ENCODE measurements at regions not wholly inside any gene's neighbourhood (a gene's known extent, or its start where the extent isn't known, plus 50 kb on each side); places are given as distances from the start of the nearest gene placed in this dataset.
"Not testable (repeated sequence)": the region's sequence is repeated elsewhere in the genome, so short reads cannot be mapped to it uniquely, and the experiment has no call there.

- Histone ChIP-seq H3K27ac (no peak overlapping the region), H3K27me3 (peaks cover 7 to 16% of the 10 kb centered on the region in 2 donors), H3K36me3 (no peaks in the 10 kb centered on the region), H3K4me3 (no peak overlapping the region), H3K9me3 (no peaks in the 10 kb centered on the region), H3K4me1 (no peaks in the 10 kb centered on the region)
- intact Hi-C loops (cut with DNase I), result no loop called here
- peak in 1 of 4 donors; percentile 81 for ATAC-seq
- TF ChIP-seq POLR2A (IDR thresholded peaks at IDR 0.05), result no peak
- TF ChIP-seq CTCF (IDR thresholded peaks at IDR 0.05), result no peak
- DNase-seq, result no peak
- 5% methylated on average over 1 of the region's 1 CpG for WGBS (ENCODE audit: insufficient coverage, low coverage, low lambda C conversion rate, missing lambda C conversion rate)
Observed at GRCh38 chr17:52410781-52411180, 252.3 kb upstream of the CA10 start.

GRCh38 chr17:52409222-52409621 lies 250.7 kb upstream of the CA10 start:
- H3K9me3 ChIP-seq; H3K4me1 ChIP-seq; DNase-seq; H3K4me3 ChIP-seq; H3K27ac ChIP-seq; ATAC-seq; intact Hi-C loops (cut with DNase I); H3K36me3 ChIP-seq: not testable (repeated sequence)
- H3K27me3 ChIP-seq, result peaks cover 7 to 14% of the 10 kb centered on the region in 2 donors
- WGBS (ENCODE audit: insufficient coverage, low coverage, low lambda C conversion rate, missing lambda C conversion rate), result 20% methylated on average over 3 of the region's 15 CpGs

GRCh38 chr17:52395308-52395707 lies 236.8 kb upstream of the CA10 start:
- 32% methylated on average over 3 of the region's 3 CpGs for WGBS (ENCODE audit: insufficient coverage, low coverage, low lambda C conversion rate, missing lambda C conversion rate)
- H3K36me3 ChIP-seq, result no peaks in the 10 kb centered on the region
- intact Hi-C loops (cut with DNase I), result no loop called here
- H3K4me3 ChIP-seq, result no peak overlapping the region
- no peak overlapping the region for H3K27ac ChIP-seq
- no peaks in the 10 kb centered on the region for H3K9me3 ChIP-seq
- TF ChIP-seq CTCF (IDR thresholded peaks at IDR 0.05) (no peak), POLR2A (IDR thresholded peaks at IDR 0.05) (no peak)
- H3K4me1 ChIP-seq, result no peaks in the 10 kb centered on the region
- no peak for ATAC-seq
- H3K27me3 ChIP-seq, result peaks cover 0 to 7% of the 10 kb centered on the region in 2 donors
- no peak for DNase-seq

- TF ChIP-seq CTCF (IDR thresholded peaks at IDR 0.05) (no peak), POLR2A (IDR thresholded peaks at IDR 0.05) (no peak)
- H3K36me3 ChIP-seq, result no peaks in the 10 kb centered on the region
- no peak for DNase-seq
- H3K27me3 ChIP-seq, result peaks cover 0 to 4% of the 10 kb centered on the region in 2 donors
- ATAC-seq, result no peak
- WGBS (ENCODE audit: insufficient coverage, low coverage, low lambda C conversion rate, missing lambda C conversion rate), result 78% methylated on average over 1 of the region's 1 CpG
- H3K4me3 ChIP-seq, result no peak overlapping the region
- H3K27ac ChIP-seq, result no peak overlapping the region
- no peaks in the 10 kb centered on the region for H3K9me3 ChIP-seq
- intact Hi-C loops (cut with DNase I), result no loop called here
- H3K4me1 ChIP-seq, result no peaks in the 10 kb centered on the region
Observed at GRCh38 chr17:52390422-52390821, 231.9 kb upstream of the CA10 start.

- no peak for ATAC-seq
- TF ChIP-seq CTCF (IDR thresholded peaks at IDR 0.05), result no peak
- no peak for TF ChIP-seq POLR2A (IDR thresholded peaks at IDR 0.05)
- Histone ChIP-seq H3K36me3 (no peaks in the 10 kb centered on the region), H3K9me3 (no peaks in the 10 kb centered on the region), H3K4me3 (peak overlapping the region in 1 of 3 donors; percentile 8), H3K4me1 (no peaks in the 10 kb centered on the region), H3K27me3 (peaks cover 0 to 4% of the 10 kb centered on the region in 2 donors), H3K27ac (no peak overlapping the region)
- 21% methylated on average over 4 of the region's 4 CpGs for WGBS (ENCODE audit: insufficient coverage, low coverage, low lambda C conversion rate, missing lambda C conversion rate)
- intact Hi-C loops (cut with DNase I), result no loop called here
- no peak for DNase-seq
Observed at GRCh38 chr17:52389632-52390031, 231.1 kb upstream of the CA10 start.
